AG04450 (cell line): ENCODE measurements at regions not wholly inside any gene's neighbourhood (a gene's known extent, or its start where the extent isn't known, plus 50 kb on each side); places are given as distances from the start of the nearest gene placed in this dataset.

Experiments
- CTCF ChIA-PET: fragments of 300-600, 350-600 bp; formaldehyde crosslinking; extraction: SDS; loops from one replicate; lab custom pipeline; 2022; ENCODE audit warnings: antibody characterized with exemption, inconsistent platforms; lab: Charles Lee
- POLR2A ChIA-PET: fragments of 350-600 bp; formaldehyde crosslinking; extraction: SDS; loops from one replicate; lab custom pipeline; 2021; ENCODE audit warnings: antibody characterized with exemption, inconsistent platforms; lab: Yijun Ruan, JAX
- DNase-seq: peaks from one replicate; pipeline ENCODE4 v3.0.0-alpha.2; 2011; ENCODE audit warnings: low read depth, low spot score
- H3K27ac ChIP-seq: one replicate; pipeline ENCODE4 v1.5.1; 2012; ENCODE audit warnings: low read depth, low read length, control low read depth
- H3K27me3 ChIP-seq: one replicate; pipeline ENCODE4 v1.6.0; 2012; ENCODE audit warnings: low read length; ENCODE audit not compliant: control insufficient read depth, insufficient read depth
- H3K4me3 ChIP-seq: 2 replicates; pipeline ENCODE4 v1.5.1; 2011; ENCODE audit warnings: mild to moderate bottlenecking, low read depth, low read length, control low read depth
- H3K9me3 ChIP-seq: 2 replicates; pipeline ENCODE4 v1.5.1; 2012; ENCODE audit warnings: low read length; ENCODE audit not compliant: control insufficient read depth, insufficient read depth
- TF ChIP-seq, protein P1 (sequence below): IDR thresholded peaks from 2 replicates; pipeline ENCODE4 v1.5.1; 2011; ENCODE audit warnings: low read depth, low read length, control low read depth, inconsistent platforms

DNA sequence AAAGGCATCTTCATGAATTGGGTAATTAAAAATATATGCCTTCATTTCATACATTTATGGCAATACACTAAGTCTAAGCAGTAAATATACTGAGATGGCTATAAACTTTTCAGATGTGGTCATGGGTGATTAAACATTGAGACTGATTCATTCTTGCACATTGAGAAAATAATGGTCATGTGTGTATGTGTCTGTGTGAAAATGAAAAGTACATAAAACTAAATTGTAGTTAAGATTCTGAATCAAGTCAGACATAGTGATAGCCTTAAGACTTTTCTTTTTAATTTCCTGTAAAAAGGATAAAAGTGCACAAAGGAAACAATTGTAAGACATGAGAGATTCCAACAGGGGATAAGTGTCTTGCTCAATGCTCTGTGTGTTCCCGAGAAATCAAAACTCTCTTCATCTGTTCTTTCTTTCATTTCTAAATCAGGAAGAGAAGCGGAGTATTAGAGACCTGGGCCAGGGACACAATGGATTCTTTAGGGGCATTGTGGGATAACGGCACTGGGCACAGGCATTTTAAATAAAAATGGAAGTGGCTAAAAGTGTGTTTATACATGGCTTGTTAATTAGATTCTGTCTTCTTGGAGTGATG is 69.8 kb upstream of the AGR3 start:
- CTCF ChIA-PET, result interaction anchor here (1.3 kb wide), 1 partner anchor 10 kb away, joined by 3 read pairs; no protein-coding TSS in a partner anchor
- no peak for DNase-seq
- no peak overlapping the region for H3K4me3 ChIP-seq
- H3K27ac ChIP-seq, result no peak overlapping the region
- POLR2A ChIA-PET, result no interaction called here
- no peaks in the 10 kb centered on the region for H3K27me3 ChIP-seq
- TF ChIP-seq, protein P1, sequence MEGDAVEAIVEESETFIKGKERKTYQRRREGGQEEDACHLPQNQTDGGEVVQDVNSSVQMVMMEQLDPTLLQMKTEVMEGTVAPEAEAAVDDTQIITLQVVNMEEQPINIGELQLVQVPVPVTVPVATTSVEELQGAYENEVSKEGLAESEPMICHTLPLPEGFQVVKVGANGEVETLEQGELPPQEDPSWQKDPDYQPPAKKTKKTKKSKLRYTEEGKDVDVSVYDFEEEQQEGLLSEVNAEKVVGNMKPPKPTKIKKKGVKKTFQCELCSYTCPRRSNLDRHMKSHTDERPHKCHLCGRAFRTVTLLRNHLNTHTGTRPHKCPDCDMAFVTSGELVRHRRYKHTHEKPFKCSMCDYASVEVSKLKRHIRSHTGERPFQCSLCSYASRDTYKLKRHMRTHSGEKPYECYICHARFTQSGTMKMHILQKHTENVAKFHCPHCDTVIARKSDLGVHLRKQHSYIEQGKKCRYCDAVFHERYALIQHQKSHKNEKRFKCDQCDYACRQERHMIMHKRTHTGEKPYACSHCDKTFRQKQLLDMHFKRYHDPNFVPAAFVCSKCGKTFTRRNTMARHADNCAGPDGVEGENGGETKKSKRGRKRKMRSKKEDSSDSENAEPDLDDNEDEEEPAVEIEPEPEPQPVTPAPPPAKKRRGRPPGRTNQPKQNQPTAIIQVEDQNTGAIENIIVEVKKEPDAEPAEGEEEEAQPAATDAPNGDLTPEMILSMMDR, result no peak
- peaks cover 7% of the 10 kb centered on the region; the same call in 1 of the 2 replicates for H3K9me3 ChIP-seq

DNA sequence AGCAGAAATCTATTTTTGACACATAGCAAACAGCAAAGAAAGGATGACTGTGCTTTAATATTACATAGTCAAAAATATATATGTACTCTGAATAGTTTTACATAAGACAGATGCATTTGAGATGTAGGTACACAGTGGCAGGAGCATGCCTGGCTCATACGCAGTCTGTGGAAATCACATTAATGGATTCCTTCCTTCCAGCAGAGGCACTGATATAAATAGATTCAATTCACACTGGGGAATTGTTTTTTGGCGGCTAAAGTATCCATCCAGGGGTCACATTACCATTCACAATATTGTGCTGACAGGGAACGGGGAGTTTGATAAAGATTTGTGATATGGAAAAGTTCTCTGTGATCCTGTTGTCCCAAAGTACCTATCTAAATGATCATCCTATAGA is 72.5 kb upstream of the AGR3 start:
- no peak overlapping the region for H3K4me3 ChIP-seq
- no peak overlapping the region for H3K27ac ChIP-seq
- H3K9me3 ChIP-seq, result no peaks in the 10 kb centered on the region
- ChIA-PET POLR2A (no interaction called here), CTCF (no interaction called here)
- H3K27me3 ChIP-seq, result no peaks in the 10 kb centered on the region
- DNase-seq, result no peak
- TF ChIP-seq, protein P1, result no peak

DNA sequence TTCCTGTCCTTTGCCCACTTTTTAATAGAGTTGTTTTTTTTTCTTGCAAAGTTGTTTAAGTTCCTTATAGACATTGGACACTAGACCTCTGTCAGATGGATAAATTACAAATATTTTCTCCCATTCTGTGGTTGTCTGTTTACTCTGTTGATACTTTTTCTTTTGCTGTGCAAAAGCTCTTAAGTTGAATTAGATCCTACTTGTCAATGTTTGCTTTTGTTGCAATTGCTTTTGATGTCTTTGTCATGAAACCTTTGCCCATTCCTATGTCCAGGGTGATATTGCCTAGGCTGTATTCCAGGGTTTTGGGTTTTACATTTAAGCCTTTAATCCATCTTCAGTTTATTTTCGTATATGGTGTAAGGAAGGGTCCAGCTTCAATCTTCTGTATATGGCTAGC is 76.9 kb upstream of the AGR3 start:
- Histone ChIP-seq H3K27me3 (no peaks in the 10 kb centered on the region), H3K4me3 (no peak overlapping the region), H3K27ac (no peak overlapping the region), H3K9me3 (no peaks in the 10 kb centered on the region)
- TF ChIP-seq, protein P1, result no peak
- ChIA-PET POLR2A (no interaction called here), CTCF (interaction anchor here (1.1 to 1.3 kb wide), 2 partner anchors 24 to 40 kb away, joined by 3 read pairs; no protein-coding TSS in a partner anchor)
- DNase-seq, result no peak

DNA sequence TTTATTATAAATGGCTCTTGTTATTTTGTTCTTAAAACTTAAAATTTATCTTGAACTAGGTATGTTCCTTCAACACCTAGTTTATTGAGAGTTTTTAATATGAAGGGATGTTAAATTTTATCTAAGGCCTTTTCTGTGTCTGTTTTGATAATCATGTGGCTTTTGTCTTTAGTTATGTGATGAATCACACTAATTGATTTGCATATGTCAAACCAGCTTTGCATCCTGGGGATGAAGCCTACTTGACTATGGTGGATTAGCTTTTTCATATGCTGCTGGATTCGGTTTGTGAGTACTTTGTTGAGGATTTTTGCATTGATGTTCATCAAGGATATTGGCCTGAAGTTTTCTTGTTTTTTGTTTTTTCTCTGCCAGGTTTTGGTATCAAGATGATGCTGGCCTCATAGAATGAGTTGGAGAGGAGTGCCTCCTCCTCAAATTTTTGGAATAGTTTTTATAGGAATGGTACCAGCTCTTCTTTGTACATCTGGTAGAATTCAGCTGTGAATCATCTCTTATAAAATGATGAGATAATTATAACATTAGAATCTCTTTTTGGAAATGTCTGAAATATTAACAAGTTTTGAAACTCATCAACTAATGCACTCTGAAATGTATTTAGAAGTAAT is 78.7 kb upstream of the AGR3 start:
- TF ChIP-seq, protein P1, result no peak
- POLR2A ChIA-PET, result no interaction called here
- DNase-seq, result no peak
- CTCF ChIA-PET, result interaction anchor here (1.3 to 2.4 kb wide), 4 partner anchors 8 to 69 kb away, joined by 3 to 10 read pairs (median 4); no protein-coding TSS in a partner anchor
- H3K4me3 ChIP-seq, result no peak overlapping the region
- no peaks in the 10 kb centered on the region for H3K9me3 ChIP-seq
- H3K27me3 ChIP-seq, result no peaks in the 10 kb centered on the region
- H3K27ac ChIP-seq, result no peak overlapping the region

DNA sequence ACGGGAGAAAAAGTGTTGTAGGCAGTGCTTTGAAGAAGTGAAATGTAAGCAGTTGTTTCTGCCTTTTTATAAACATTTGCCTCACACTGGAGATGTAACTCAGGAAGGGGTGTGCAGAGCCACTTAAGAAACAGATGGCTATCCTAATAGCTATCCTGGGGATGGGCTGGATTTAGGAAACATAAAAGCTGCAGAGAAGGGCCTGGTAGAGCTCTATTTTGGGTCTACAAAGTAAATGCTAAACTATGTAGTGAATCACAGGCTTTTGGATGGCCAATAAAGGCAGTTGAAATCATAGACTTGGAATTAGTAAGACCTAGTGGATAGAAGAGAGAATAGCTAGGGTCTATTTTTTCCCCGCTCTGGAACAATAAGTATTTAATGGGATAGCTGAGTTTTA is 79.9 kb upstream of the AGR3 start:
- ChIA-PET CTCF (interaction anchor here (0.7 to 2.4 kb wide), 5 partner anchors 9 to 71 kb away, joined by 3 to 10 read pairs (median 3); no protein-coding TSS in a partner anchor), POLR2A (no interaction called here)
- Histone ChIP-seq H3K27ac (no peak overlapping the region), H3K9me3 (peaks cover 3% of the 10 kb centered on the region), H3K4me3 (no peak overlapping the region), H3K27me3 (no peaks in the 10 kb centered on the region)
- TF ChIP-seq, protein P1, result no peak
- peak; percentile 37 for DNase-seq
